ENCODE measurements at regions not wholly inside any gene's neighbourhood (a gene's known extent, or its start where the extent isn't known, plus 50 kb on each side); places are given as distances from the start of the nearest gene placed in this dataset.

DNA sequence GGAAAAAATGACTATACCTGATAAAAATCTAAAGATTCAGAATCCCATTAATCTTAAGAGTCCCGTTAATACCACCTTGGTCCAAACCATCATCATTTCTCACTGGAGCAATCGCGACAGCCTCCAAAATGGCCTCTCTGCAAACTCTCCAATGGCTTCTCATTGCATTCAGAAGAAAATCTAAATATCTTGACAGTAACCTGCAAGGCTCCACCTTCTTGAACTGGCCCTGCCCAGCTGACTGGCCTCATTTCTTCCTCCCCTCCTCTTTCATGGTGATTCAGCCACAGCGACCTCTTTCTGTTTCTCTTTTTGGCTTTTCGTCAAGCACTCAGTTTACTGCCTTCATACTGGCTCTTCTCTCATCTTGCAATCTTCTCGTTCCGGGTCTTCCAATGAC, 56.2 kb upstream of the GPRIN3 start:
- TF ChIP-seq TAF1 (IDR thresholded peaks at IDR 0.05; ENCODE audit: borderline replicate concordance, insufficient read depth, low read length): no peak
- TF ChIP-seq, protein P1, sequence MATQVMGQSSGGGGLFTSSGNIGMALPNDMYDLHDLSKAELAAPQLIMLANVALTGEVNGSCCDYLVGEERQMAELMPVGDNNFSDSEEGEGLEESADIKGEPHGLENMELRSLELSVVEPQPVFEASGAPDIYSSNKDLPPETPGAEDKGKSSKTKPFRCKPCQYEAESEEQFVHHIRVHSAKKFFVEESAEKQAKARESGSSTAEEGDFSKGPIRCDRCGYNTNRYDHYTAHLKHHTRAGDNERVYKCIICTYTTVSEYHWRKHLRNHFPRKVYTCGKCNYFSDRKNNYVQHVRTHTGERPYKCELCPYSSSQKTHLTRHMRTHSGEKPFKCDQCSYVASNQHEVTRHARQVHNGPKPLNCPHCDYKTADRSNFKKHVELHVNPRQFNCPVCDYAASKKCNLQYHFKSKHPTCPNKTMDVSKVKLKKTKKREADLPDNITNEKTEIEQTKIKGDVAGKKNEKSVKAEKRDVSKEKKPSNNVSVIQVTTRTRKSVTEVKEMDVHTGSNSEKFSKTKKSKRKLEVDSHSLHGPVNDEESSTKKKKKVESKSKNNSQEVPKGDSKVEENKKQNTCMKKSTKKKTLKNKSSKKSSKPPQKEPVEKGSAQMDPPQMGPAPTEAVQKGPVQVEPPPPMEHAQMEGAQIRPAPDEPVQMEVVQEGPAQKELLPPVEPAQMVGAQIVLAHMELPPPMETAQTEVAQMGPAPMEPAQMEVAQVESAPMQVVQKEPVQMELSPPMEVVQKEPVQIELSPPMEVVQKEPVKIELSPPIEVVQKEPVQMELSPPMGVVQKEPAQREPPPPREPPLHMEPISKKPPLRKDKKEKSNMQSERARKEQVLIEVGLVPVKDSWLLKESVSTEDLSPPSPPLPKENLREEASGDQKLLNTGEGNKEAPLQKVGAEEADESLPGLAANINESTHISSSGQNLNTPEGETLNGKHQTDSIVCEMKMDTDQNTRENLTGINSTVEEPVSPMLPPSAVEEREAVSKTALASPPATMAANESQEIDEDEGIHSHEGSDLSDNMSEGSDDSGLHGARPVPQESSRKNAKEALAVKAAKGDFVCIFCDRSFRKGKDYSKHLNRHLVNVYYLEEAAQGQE (IDR thresholded peaks at IDR 0.05; ENCODE audit: insufficient read depth in 1 of 2, low read depth in 2 of 2, low read length in 2 of 2): no peak
